Stimulated activated CD4-positive, alpha-beta T cell treated with anti-CD3 and anti-CD28 coated beads, Interleukin-2, amount 100 ng/mL, for 24 hours (primary cell): ENCODE measurements at regions not wholly inside any gene's neighbourhood (a gene's known extent, or its start where the extent isn't known, plus 50 kb on each side); places are given as distances from the start of the nearest gene placed in this dataset.

Source experiments
- DNase-seq, 2 donors: peaks; one replicate each; pipeline ENCODE4 v3.0.0-alpha.2; 2020

DNA sequence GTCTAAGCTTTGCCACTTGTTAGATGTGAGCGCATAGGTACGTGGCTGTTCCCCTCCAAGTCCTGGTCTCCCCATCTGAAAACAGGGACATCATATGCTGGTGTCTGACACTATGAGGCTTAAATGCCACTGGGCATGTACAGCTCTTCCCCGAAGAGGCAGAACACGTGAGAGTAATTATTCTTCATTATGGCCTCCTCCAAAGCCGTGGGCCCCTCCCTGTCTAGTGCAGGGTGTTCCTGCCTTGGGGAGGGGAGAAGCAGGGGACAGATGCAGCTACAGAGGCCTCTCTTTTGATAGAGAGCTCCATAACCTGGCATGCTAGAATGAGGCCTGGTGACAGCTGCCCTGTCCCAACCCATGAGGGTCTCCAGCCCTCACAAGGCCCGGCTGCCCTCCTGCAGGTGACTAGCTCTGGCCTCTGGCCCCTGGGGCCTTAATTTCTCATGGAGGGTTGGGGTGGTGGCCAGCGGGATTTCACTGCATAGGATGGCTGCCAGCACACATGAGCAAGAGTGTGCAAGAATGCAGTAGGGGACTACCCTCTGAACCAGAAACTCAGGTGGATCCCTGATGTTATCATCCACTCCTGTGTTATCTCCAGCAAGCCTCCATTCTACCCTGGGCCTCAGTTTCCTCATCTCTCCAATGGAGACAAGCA lies 334.6 kb downstream of the MN1 start:
- no peak for DNase-seq

DNA sequence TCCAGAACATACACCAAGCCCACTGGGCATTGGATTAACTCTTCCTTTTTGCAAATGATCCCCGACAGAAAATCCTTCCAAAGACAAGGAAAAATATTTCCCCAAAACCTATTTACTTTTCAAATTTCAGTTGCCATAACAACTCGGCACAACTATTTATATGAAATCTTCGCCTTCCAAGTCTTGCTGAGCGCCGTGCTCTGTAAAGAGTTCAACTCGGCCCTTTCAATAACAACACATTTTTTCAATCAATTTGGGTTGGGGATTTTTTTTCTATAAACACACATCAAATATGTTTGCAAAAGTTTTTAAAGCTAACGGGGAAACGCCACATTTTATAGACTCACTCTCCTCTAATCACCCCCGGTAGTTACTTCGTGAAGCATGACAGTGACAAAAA lies 333.8 kb downstream of the MN1 start:
- no peak for DNase-seq

DNA sequence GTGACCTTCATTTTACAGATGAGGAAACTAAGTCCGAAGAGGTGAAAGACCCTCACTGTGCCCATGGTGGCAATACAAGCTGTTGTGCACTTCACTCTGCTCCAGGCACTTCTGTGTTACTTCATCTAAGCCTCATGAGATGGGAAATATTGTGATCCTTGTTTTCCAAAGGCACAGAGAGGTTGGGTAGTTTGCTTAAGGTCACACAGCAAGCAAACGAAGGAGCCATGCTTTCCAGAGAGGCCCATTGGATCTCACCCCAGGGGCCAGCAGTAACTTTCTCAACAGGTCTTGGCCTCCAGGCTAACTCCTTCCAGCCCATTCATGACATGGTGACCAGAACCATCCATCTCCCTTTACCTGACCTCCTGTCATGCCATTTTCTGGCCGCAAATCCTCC lies 332.8 kb downstream of the MN1 start:
- no peak for DNase-seq

DNA sequence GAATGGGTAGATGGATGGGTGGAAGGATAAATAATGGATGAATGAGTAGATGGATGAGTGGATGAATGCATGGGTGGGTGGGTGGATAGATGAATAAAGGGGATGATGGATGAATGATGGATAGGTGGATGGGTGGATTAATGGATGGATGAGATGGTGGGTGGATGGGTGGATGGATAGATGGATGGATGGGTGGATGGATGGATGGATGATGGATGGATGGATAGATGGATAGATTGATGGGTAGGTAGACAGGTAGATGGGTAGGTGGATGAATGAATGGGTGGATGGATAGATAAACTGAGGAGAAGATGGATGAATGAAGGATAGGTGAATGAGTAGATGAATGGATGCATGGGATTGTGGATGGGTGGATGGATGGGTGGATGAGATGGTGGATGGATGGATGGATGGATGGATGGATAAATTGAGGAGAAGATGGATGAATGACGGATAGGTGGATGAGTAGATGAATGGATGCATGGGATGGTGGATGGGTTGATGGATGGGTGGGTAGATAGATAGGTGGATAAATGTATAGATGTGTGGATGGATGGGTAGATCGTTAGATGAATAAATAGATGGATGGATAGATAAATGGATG lies 331.3 kb downstream of the MN1 start:
- no peak for DNase-seq

DNA sequence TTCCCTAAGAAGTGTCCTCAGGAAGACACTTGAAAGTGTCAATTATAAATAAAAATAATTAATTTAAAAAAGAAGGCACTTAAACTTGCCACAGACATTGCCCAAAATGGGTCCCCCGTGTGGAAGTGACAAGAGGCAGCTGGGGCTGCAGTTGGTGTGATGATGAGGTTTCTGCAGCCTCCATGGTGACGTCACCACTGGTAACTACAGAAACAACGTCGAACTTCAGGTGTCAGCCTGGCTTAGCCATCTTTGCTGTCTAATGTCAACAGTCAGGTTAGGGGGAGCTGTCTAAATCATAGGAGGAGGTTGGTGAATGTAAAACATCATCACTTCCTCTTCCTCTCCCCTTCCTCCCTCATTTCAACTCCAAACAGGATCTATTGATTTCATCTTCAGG lies 328.6 kb downstream of the MN1 start:
- no peak for DNase-seq

DNA sequence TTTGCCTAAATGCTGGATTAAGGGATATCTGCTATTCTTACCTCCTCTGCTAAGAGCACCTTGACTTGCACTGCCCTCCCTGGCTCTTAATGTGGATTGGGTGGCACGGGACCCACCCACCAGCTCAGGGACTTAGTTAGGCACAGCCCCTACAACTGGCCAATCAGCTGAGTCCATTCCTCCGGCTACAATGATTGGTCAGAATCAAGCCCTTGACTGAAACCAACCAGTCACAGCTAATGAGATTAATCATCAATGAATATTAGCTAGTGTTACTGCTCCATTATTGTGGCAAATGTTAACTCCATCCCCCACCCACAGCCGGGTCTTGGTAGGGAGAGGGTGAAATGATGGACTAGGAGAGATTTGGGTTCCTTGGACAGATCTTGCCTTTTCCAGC lies 328.0 kb downstream of the MN1 start:
- no peak for DNase-seq

DNA sequence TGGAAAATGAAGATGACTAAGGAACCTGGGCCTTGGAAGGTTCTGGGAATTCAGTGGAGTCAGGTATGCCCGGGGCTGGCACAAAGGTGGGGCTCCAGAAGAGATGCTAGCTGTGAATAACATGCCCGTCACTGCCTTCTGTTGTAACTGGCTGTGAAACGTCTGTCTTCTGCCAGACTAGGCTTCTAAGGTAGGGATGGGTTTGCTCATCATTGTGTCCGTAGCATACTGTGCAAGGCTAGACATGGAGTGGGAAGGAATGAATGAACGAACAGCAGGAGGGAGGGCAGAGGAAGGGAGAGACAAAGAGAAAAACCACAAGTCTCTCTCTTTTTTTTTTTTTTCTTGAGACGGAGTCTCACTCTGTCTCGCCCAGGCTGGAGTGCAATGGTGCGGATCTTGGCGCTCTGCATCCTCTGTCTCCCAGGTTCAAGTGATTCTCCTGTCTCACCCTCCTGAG lies 327.4 kb downstream of the MN1 start:
- DNase-seq: no peak

DNA sequence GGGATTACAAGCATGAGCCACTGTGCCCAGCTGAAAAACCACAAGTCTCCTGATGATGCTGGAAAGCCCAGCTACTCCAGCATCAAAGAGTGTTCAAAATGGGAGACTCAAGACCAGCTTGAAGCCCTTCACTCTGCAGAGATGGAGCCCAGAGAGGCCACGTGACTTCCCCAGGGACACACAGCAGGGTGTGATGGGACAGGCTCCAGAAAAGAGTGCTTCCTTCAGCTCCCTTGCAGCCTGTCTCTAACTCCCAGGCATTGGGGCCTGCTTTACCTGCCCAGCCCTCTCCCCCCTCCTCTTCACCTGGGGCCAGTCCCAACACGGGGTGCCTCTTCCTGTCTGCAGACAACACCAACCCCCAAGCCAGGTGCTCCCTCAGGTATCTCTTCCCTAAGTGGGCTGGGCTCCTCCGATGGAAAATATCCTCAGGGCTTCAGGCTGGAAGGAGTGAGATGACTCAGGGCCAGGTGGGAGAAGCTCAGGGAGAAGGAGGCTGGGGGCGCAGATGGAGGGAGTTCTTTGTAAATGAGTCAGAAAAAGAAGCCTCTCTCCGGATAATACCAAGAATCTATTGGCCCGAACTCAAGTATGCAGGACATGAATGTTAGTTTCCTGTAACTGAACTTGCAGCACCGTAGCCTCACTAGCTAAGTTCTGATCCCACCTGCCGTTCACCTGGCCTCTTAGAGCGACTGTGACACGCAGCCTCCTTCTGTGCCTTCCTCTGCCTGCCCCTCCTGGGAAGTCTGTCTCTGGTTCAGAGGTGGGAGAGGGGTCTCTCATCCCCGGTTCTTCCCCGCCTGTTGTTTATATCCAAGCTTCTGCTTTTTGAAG lies 326.6 kb downstream of the MN1 start:
- DNase-seq: no peak

DNA sequence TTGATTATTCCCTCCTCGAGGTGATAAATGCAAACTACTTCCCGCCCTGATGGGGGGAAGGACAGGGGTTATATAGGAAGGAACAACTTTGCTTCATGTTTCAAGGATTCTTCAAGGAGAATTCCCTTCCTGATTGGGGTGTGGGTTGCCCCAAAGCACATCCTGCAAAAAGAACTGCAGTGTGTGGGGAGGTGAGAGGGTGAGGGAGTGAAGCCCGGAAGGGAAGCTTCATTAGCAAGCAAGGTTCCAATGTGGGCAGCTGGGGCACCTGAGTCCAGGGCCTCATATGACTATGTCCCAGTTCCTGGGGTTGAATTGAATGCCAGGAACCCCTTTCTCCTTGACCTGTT lies 326.0 kb downstream of the MN1 start:
- no peak for DNase-seq

DNA sequence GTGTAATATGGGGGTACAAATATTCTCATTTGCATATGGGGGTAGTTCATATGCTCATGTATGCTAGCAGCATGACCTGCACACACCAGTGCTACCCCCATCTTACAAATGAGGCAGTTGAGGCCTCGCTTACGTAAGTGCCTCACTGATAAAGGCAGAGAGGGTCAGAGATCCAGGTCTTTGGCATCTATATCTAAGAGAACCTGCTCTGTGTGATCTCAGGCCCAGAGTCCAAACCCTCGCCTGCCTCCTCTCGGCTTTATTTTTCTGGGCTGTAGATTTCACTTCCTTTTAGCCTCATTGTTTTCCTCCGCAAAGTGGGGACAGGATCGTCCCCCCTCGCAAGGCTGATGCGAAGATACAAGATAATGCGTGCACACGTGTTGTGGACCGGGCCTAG lies 325.2 kb downstream of the MN1 start:
- DNase-seq: no peak

DNA sequence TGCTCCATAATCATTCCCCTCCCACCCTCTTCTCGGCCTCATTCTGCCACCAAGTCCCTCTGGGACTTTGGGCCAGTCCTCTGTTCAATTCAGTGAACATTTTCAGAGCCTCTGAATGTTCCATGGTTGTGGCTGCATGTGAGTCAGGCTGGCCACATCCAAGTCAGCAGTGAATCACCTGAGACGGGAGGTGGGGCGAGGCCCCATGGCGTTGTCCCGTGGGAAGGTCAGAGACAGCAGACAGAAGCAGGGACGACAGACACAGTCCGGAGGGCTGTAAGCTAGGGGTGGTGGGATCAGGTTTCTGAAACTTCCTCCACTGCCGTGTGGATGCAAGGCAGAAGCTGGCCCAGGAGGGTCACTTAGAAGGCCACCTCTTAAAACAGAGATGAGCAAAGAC lies 324.8 kb downstream of the MN1 start:
- no peak for DNase-seq

DNA sequence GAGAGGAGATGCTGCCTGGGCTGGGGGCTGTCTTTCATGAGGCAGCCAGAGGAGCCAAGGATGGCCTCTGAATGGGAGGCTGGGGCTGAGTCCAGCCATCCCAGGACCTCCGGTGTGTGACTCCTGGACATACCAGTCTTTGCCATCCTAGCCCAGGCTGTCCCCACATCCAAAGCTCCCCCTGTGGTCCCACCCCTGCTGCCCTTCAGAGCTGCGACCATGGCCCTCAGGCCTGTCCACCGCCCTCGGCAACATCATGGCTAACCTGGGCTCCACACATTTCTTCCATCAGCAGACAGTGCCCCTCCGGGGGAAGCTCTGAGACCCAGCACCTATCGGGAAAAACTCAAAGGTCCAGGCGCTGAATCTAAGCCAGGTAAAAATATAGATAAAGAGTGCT lies 324.4 kb downstream of the MN1 start:
- no peak for DNase-seq

DNA sequence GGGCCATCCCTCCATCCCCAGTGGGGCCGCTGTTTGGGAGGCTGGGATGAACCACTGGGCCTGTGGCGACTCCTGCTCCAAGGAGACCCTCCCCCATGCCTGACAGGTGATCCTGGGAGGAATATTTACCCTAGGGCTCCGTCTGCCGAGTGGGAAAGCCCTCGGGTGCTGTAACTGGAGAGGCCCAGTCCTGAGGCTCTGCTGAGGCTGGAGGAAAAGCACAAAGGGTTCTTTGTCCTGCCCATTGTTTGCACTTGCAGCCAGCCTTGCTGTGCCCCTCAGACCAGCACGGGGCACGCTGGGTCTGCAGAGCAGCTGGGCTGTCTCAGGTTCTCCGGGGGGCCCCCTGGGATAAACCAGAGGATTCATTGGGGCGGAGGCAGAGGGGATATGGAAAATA lies 321.1 kb downstream of the MN1 start:
- DNase-seq: no peak

DNA sequence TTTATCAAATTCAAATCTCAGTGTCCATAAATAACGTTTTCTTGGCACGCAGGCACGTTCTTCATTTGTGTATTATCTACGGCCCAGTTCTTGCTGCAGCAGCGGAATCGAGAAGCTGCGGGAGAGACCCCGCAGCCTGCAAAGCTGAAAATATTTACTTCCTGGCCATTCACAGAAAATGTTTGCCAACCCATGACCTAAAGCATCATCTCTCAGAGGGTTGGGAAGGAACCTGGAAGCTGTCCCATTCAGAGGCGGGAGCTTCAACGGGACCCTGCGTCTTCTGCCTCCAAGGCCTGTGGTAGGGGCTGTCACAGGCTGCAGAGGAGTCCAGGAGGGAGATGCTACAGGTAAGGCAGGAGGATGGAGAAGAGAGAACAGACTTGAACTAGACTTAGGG lies 319.2 kb downstream of the MN1 start:
- DNase-seq: no peak

DNA sequence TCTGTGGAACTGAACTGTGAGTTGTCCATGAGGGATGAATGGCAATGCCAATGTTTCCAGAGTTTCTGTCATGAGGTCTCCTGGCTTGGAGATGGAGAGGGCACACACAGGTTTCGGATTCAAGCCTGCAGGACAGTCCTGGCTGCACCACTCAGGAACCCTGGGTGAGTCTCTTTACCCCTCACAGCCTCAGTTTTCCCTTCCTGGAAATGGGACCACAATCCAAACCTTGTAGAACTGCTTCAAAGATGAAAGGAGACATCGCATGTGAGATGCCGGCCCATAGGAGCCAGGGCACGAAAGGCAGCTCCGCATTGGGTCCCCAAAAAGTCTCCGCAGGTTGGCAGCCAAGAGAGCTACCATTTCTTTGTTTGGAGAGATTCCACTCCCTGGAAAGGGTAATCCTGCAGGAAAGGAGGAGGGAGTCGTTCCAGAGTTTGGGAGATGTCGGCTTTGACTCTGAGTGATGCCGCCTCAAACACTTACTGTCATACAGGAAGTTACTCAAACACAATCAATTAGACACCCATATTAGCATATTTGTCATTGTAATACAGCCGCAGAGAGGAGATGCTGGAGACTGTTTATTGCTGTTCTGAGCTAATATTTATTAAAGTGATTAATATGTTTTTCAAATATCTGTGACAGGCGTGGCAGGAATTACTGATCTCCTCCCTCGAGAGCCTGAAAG lies 318.3 kb downstream of the MN1 start:
- no peak for DNase-seq

DNA sequence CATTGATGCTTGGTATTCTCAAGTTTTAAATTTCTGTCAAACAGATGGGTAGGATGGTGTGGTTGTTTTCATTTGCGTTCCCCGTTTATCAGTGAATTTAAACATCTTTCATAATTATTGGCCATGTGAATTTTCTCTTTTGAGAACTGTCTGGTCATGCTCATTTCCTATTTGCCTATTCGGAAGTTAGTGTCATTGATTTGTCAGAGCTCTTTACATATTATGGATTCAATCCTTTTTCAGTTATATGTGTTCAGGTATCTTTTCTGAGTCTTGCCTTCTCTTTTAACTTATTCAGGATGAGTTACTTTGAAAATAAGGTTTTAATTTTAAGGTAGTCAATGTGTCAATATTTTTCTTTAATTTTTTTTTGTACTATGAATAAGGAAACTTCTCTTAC lies 315.7 kb downstream of the MN1 start:
- no peak for DNase-seq

DNA sequence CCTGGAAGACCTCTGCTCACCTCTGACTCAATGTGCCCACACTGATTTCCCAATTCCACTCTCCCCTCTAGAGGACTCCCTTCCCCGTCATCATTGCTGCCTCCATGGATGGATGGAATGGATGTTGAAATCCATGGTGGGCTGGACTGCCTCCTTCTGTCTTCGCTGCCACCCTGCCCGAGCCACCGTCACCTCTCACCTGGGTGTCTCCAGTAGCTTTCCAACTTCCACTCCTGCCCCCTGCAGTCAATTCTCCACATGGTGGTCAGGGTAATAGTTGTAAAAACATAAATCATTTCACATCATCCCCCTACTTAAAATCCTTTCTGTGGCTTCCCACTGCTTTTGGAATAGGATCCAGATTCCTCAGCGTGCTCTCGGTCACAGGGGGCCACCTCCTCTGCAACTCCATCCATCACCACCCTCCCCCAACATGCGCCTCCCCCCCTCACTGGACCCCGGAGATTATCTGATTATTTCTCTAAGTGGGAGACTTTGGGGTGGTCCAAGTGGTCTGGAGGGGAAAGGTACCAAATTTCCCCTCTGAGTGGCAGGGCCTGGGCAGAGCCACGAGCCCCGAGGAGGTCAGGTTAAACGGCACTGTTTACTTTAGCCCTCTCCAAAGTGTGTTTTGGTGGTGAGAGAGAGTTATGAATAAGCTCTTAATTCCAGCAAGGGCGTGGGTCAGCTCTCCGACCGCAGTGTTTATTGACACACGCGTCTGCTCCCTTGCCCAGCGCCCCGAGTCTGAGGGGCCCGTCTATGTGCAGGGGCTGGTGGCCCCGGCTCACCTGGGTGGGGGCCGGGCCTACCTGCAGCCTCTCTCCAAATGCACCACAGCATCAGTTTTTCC lies 313.7 kb downstream of the MN1 start:
- DNase-seq: no peak

DNA sequence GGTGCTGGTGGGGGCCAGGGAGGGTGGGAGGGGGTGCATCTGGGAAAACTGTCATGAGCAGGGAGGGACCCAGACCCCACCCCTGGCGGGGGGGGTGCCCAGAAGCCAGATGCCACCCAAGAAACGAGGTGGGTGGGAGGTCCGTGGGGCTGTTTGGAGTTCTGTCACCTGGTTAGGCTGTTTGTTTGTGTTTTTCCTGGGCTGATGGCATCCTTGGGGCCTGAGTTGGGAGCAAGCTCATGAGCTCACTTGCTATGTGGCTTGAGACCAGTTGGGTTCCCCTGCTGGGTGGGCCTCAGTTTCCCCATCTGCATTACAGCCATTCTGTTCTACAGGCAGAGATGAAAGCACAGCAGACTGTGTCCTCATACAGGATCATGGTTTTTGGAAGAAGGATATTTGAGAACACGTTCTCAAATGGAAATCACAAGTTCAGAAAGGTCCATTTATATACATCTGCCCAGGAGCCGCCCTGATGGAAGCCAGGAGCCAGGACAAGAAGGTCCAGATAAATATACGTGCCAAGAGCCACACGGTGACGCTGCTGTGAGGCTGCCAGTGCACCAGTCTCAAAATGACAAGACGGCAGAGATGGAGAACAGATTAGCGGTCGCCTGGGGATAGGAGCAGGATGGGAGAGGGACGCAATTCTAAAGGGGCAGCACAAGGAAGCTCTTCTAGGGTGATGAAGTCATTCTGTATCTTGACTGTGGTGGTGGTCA lies 312.9 kb downstream of the MN1 start:
- DNase-seq: no peak

DNA sequence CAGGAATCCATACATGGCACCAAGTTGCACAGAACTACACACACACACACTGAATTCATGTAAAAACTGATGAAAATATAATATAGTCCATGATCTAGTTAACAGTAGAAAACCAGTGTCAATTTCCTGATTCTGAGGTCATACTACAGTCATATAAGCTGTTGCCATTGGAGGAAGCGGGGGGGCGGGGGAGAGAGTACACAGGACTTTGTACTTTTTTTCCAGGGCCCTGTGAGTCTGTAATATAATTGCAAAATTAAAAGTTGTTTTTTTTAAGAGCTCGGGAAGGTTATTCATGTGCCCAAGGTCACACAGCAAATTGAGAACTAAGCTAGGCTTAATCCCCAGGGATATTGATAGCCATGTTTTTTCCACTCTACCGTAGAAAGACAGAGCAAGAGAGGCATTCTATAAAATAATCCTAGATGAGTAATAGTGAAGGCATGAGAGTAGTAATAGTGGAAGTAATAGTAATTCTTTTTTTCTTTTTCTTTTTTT lies 312.3 kb downstream of the MN1 start:
- DNase-seq: no peak

DNA sequence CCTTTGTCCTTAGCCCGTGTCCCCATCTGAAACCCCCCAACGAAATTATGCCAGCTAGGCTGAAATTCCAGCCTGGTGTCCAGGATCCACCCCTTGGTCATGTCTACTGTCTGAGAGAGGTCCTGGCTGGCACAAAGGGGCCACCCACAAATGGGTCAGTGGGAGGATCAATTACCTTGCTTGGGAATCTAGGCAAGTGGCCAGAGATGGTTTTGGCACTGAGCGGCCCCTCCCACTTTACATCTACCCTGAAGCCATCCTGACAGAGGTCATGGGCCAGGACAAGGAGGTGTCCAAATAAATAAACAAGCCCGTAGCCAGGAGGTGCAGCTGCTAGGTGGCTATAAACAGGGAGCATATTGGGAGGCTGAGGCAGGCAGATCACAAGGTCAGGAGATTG lies 311.5 kb downstream of the MN1 start:
- DNase-seq: no peak

DNA sequence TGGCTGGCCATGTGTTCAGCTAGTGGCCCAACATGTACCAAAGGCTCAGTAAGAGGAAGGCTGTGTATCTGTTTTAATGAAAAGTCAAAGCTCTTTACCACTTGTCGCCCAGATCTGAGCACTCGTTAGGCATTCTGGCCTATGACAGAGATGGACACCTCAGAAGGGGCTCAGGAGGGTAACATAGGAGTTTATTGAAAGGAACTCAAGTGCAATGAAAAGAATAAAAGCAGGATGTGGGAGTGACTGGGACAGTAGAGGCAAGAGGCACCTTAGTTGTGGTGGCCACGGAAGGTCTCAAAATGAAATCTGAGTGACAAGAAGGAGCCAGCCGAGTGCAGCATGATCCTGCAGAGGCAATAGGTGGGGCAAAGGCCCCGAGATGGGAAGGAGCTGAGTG lies 309.7 kb downstream of the MN1 start:
- no peak for DNase-seq
